NCI-H2196 treated with DMSO at 0.1 percent for 48 hours (cell line): ENCODE measurements at regions not wholly inside any gene's neighbourhood (a gene's known extent, or its start where the extent isn't known, plus 50 kb on each side); places are given as distances from the start of the nearest gene placed in this dataset.
"Not testable (repeated sequence)": the region's sequence is repeated elsewhere in the genome, so short reads cannot be mapped to it uniquely, and the experiment has no call there.

Source experiments
- DNase-seq: peaks from one replicate; lab custom pipeline; 2025; ENCODE audit not compliant: unreplicated experiment; lab: John Stamatoyannopoulos, UW

DNA sequence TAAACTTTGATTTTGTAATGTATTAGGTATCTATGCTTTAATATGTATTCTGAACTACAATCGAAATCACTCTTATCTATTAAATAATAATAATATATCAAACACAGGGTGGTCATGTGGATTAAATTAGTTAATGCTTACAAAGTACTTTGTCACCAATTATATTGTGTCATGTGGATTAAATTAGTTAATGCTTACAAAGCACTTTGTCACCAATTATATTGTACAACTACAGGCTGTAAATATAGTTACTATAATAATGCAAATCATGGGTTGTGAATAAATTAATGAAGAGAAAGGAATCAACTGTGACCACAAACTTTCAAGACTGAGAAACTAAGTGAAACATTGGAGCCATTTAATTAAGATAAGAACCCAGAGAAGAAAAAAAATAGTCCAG lies 1929.1 kb upstream of the PCDH20 start:
- no peak for DNase-seq

GRCh38 chr13:63337921-63338320 lies 1922.3 kb upstream of the PCDH20 start:
- no peak for DNase-seq

DNA sequence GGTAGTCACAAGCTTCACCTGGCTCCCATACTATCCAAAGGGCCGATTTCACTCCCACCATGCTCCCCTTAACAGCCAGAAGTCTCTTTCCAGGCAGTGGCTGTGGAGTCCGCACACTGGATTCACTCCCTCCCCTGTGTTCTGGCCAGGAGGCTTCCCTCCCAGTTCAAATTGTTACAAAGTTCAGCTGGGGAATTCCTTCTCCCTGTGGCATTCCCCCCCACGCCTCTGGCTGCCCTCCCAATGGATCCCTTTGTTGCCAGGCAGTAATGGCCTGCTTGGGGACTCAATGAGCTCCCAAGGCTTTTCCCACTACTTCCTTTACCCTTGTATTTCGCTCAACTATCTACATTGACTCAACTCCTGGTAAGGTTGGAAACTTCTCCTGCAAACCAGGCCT lies 1921.4 kb upstream of the PCDH20 start:
- DNase-seq, result no peak

- no peak for DNase-seq
Measured at GRCh38 chr13:63336549-63336948, 1920.9 kb upstream of the PCDH20 start.

DNA sequence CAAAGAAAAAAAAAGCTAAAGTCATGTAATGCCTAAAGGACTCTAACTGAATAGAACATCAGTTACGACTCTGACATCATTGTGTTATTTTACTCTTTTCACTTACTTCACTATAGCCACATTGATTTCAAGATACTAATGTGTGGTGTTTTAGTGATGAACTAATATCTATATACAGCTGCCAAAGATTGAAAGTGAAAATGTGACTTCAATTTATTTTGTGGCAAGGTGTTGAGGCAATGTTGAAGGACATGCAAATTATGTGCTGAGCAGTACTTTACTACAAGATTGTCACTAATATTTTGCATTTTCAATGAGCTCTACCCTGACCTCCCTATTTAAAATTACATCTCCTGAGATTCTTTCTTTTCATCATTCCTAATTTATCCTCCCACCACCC lies 1911.9 kb upstream of the PCDH20 start:
- DNase-seq, result no peak

DNA sequence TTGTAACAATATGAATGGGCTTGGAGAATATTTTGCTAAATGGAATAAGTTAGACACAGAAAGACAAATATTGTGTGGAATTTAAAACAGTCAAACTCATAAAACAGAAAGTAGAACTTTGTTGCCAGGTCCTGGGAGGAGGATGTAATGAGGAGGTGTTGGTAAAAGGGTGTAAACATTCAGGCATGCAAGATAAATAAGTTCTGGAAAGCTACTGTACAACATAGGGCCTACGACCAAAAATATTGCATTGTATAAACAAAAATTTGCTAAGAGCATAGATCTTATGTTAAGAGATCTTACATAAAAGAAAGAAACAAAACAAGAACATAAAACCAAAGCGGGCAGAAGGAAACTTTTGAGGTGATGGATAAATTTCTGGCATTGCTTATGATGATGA lies 1907.8 kb upstream of the PCDH20 start:
- no peak for DNase-seq

- no peak for DNase-seq
Measured at GRCh38 chr13:63311587-63311986, 1895.9 kb upstream of the PCDH20 start.

- no peak for DNase-seq
Measured at GRCh38 chr13:63308549-63309165, 1893.0 kb upstream of the PCDH20 start.

DNA sequence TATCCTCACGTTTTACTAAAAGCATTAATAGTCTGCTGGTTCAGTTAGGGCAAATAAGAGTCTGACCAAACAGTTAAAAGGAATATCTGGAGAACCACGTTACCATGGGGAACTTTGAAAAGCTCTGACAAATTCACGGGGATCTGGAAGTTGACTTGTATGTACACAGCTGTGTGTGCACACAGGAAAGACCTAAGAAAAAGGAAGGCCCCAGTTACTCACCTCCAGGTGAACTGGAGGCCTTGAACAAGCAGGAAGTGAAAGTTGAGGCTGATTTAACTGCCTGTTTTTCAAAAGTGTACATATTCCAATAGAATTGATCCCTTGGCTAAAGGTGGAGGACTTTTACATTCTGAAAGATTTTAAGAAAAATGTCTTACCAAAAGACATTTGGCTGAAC lies 1891.6 kb upstream of the PCDH20 start:
- DNase-seq, result no peak

DNA sequence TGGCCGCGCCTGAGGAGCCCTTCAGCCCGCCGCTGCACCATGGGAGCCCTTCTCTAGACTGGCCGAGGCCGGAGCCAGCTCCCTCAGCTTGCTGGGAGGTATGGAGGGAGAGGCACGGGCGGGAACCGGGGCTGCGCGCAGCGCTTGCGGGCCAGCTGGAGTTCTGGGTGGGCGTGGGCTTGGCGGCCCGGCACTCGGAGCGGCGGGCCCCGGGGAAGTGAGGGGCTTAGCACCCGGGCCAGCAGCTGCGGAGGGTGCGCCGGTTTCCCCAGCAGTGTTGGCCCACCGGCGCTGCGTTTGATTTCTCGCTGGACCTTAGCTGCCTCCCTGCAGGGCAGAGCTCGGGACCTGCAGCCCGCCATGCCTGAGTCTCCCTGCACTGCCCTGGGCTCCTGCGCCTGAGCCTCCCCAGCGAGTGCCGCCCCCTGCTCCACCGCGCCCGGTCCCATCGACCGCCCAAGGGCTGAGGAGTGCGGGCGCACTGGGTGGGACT lies 1890.0 kb upstream of the PCDH20 start:
- no peak for DNase-seq

GRCh38 chr13:63304497-63304896 lies 1888.8 kb upstream of the PCDH20 start:
- DNase-seq, result no peak

DNA sequence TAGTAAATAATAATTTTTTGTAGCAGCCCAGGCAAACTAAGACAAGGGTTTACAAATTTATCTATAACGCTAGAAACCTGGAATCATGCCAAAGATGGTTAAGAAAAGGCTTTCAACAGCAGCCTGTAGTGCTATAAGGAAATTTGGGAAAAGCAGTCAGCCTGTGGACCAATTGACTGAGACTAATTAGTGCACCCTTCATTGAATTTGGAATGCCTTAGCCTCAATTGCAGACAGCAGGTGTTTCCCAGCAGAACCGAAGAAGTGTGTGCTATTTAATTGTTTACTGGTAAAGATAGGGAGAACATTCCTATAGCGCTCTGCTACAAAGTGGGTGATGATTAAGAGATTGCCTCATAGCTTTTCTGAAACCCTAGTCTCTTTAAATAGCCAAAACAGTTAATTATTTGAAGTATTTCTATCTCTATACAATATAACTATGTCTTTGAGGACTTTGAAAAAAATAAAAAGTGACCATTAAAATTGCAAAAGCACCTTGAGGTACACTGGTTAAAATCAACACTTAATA lies 1884.3 kb upstream of the PCDH20 start:
- DNase-seq, result no peak

GRCh38 chr13:63297163-63297562 lies 1881.5 kb upstream of the PCDH20 start:
- no peak for DNase-seq

DNA sequence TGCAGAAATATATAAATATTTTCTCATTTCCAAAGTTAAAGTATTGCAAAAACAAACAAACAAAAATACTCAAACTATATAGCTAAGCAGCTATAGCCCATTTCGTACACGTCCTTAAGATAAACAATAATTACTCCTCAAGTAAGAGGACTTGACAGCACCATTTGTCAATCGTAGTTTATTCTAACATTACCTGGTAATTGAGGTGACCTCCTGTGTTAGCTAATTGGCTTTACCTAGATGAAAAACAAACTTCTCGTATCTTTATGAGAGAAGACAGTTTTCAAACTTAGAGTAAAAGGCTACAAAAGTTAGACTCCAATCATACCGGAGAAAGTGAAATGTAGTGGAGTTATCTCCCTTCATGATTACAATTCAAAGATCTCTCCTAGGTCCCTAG lies 1876.1 kb upstream of the PCDH20 start:
- no peak for DNase-seq

DNA sequence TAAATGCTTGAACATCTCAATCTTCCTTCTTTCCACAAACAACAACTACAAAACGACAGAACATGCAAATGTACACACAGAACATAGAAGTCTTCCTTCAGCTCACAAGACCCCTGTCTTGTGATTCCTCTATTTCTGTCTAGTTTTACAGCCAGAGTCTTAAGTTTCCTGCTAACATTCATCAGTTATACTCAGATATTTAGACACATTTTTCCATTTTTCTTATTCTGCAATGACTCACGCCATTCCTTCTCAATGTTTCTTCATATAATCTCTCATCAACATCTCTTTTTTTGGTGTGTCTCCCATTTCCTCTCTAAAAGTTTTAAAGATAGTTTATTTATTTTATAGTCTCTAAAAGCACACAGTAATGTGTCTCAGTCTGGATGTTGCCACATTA lies 1872.9 kb upstream of the PCDH20 start:
- no peak for DNase-seq

DNA sequence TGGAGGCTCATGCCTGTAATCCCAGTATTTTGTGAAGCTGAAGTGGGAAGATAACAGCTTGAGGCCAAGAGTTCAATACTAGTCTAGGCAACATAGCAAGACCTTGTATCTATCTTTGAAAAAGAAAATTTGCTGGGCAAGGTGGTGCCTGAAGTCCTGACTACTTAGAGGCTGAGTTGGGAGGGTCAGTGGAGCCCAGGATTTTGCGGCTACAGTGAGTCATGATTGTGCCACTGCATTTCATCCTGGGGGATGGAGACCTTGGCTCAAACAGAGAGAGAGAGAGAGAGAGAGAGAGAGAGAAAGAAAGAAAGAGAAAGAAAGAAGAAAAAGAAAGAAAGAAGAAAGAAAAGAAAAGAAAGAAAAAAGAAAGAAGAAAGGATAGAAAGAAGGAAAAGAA lies 1872.3 kb upstream of the PCDH20 start:
- no peak for DNase-seq

- DNase-seq, result no peak
Measured at GRCh38 chr13:63285426-63285825, 1869.8 kb upstream of the PCDH20 start.

DNA sequence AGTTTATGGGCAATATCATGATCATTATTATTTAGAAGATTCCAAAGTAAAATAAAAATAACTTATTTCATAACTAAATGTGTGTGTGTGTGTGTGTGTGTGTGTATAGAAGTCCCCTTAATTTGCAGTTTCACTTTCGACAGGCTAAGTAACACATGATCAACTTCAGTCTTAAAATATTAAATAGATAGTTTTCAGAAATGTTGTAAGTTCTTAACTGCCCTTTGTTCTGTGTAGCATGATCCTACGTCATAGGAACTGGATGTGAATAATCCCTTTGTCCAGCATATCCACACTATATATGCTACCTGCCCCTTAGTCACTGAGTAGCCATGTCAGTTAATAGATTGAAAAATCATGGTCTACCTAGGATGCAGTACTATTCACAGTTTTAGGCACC lies 1863.5 kb upstream of the PCDH20 start:
- no peak for DNase-seq

DNA sequence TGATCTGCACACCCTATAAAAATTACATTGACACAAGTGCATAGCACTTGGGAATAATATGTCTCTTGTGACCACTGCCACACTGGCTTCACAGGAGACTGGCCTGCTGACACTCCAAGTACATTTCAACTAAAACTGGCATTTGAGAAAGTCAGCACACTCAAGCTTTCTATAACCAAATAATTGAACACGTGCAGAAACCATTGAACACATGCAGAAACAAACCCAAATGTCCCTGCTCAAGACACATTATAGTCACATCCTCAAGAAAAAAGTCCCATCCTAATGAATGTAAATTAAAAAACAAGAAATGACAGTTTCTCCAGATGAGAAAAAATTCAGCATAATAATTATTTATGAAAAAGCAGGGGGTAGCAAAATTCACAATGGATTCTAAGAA lies 1859.1 kb upstream of the PCDH20 start:
- no peak for DNase-seq

GRCh38 chr13:63249411-63250187 lies 1834.0 kb upstream of the PCDH20 start:
- DNase-seq, result no peak

DNA sequence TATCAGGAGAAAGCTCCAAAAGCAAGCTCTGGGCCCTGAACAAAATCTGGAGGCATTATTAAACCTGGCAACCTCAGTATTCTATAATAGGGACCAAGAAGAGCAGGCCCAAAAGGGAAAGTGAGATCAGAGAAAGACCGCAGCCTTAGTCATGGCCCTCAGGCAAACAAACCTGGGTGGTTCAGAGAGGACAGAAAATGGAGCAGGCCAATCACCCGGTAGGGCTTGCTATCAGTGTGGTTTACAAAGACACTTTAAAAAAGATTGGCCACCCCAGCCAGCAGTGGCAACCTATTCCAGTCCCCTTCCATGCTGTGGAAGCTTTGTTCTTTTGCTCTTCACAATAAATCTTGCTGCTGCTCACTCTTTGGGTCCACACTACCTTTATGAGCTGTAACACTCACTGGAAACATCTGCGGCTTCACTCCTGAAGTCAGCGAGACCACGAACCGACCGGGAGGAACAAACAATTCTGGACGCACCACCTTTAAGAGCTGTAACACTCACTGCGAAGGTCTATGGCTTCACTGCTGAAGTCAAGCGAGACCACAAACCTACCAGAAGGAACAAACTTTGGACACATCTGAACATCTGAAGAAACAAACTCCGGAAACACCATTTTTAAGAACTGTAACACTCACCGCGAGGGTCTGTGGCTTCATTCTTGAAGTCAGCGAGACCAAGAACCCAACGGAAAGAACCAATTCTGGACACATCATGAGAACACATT lies 1821.2 kb upstream of the PCDH20 start:
- not testable (repeated sequence) for DNase-seq

GRCh38 chr13:63218596-63218995 lies 1802.9 kb upstream of the PCDH20 start:
- DNase-seq, result not testable (repeated sequence)
